GM23338 (cell line): ENCODE measurements at regions not wholly inside any gene's neighbourhood (a gene's known extent, or its start where the extent isn't known, plus 50 kb on each side); places are given as distances from the start of the nearest gene placed in this dataset.

Experiments
- ATAC-seq: fragments of 200-7000 bp; cut with Tn5 transposase; 3 replicates; pipeline ENCODE4 v1.9.1; 2020
- DNase-seq: peaks from one replicate; pipeline ENCODE4 v3.0.0-alpha.2; 2015; ENCODE audit warnings: low spot score
- H2AFZ ChIP-seq: fragments of 200-600 bp; sonication (generic); 2 replicates; pipeline ENCODE4 v1.8.0; 2016; ENCODE audit warnings: antibody characterized with exemption, mild to moderate bottlenecking, moderate library complexity
- H3F3A ChIP-seq: fragments of 200-600 bp; sonication (generic); replicated peaks from 2 replicates; pipeline ENCODE4 v1.8.0; 2017; ENCODE audit warnings: antibody characterized with exemption, mixed run types, low read depth
- H3K27ac ChIP-seq: fragments of 200-600 bp; sonication (generic); 2 replicates; pipeline ENCODE4 v1.6.1; 2016; ENCODE audit warnings: low read depth
- H3K27me3 ChIP-seq: fragments of 200-600 bp; sonication (generic); 2 replicates; pipeline ENCODE4 v1.8.0; 2016; ENCODE audit warnings: mild to moderate bottlenecking, mixed run types, moderate library complexity; ENCODE audit not compliant: insufficient read depth
- H3K36me3 ChIP-seq: fragments of 200-600 bp; sonication (generic); 2 replicates; pipeline ENCODE4 v1.8.0; 2016; ENCODE audit warnings: mild to moderate bottlenecking; ENCODE audit not compliant: insufficient read depth
- H3K4me1 ChIP-seq: fragments of 200-600 bp; sonication (generic); 2 replicates; pipeline ENCODE4 v1.8.0; 2016; ENCODE audit warnings: mild to moderate bottlenecking, moderate library complexity; ENCODE audit not compliant: insufficient read depth
- H3K4me2 ChIP-seq: fragments of 200-600 bp; sonication (generic); 2 replicates; pipeline ENCODE4 v1.7.1; 2017; ENCODE audit warnings: mixed run types
- H3K4me3 ChIP-seq: fragments of 200-600 bp; sonication (generic); 2 replicates; pipeline ENCODE4 v1.6.1; 2016; ENCODE audit warnings: mixed run types
- H3K79me2 ChIP-seq: fragments of 200-600 bp; sonication (generic); replicated peaks from 2 replicates; pipeline ENCODE4 v1.8.0; 2017; ENCODE audit warnings: mild to moderate bottlenecking; ENCODE audit not compliant: insufficient read depth
- H3K9me2 ChIP-seq: fragments of 200-600 bp; sonication (generic); 2 replicates; pipeline ENCODE4 v1.8.0; 2017; ENCODE audit not compliant: insufficient read depth
- H4K20me1 ChIP-seq: fragments of 200-600 bp; sonication (generic); replicated peaks from 2 replicates; pipeline ENCODE4 v1.8.0; 2017; ENCODE audit warnings: mild to moderate bottlenecking; ENCODE audit not compliant: insufficient read depth
- H3K27ac Mint-ChIP-seq: 2 replicates; pipeline ENCODE4 v1.8.0; 2020; ENCODE audit warnings: inconsistent platforms, mild to moderate bottlenecking, moderate library complexity, mixed read lengths
- H3K27me3 Mint-ChIP-seq: 3 replicates; pipeline ENCODE4 v1.8.0; 2022; ENCODE audit warnings: low read depth, mild to moderate bottlenecking, moderate library complexity, mixed read lengths, inconsistent platforms; ENCODE audit not compliant: insufficient read depth, poor library complexity
- H3K36me3 Mint-ChIP-seq: 3 replicates; pipeline ENCODE4 v1.8.0; 2021; ENCODE audit warnings: low read depth, mild to moderate bottlenecking, inconsistent platforms, moderate library complexity, mixed read lengths
- H3K4me1 Mint-ChIP-seq: 3 replicates; pipeline ENCODE4 v1.8.0; 2020; ENCODE audit warnings: mild to moderate bottlenecking, inconsistent platforms, mixed read lengths
- H3K4me3 Mint-ChIP-seq: 3 replicates; pipeline ENCODE4 v1.8.0; 2021; ENCODE audit warnings: moderate library complexity, mild to moderate bottlenecking, inconsistent platforms, mixed read lengths
- H3K9me3 Mint-ChIP-seq: 3 replicates; pipeline ENCODE4 v1.8.0; 2020; ENCODE audit warnings: moderate library complexity, mild to moderate bottlenecking, inconsistent platforms, mixed read lengths
- CREB1 ChIP-seq: fragments of 250-450 bp; sonication (Bioruptor Pico); IDR thresholded peaks from 2 replicates; pipeline ENCODE4 v1.5.0; 2020; ENCODE audit warnings: low read depth, mild to moderate bottlenecking, moderate library complexity
- EZH2 ChIP-seq: fragments of 200-600 bp; sonication (generic); IDR thresholded peaks from one replicate; pipeline ENCODE4 v1.8.0; 2017; ENCODE audit warnings: antibody characterized with exemption, mild to moderate bottlenecking, low read depth; ENCODE audit not compliant: unreplicated experiment
- EZH2phosphoT487 ChIP-seq: fragments of 200-600 bp; sonication (generic); IDR thresholded peaks from one replicate; pipeline ENCODE4 v1.8.1; 2018; ENCODE audit warnings: antibody characterized with exemption; ENCODE audit not compliant: unreplicated experiment
- JUNB ChIP-seq: IDR thresholded peaks from one replicate; pipeline ENCODE4 v1.6.1; 2016; ENCODE audit warnings: antibody characterized with exemption; ENCODE audit not compliant: unreplicated experiment
- NANOG ChIP-seq: IDR thresholded peaks from 2 replicates; pipeline ENCODE4 v1.6.1; 2016; ENCODE audit warnings: antibody characterized with exemption, borderline replicate concordance
- POLR2AphosphoS5 ChIP-seq: IDR thresholded peaks from 2 replicates; pipeline ENCODE4 v1.6.1; 2016; ENCODE audit warnings: antibody characterized with exemption, low read depth
- STAT1 ChIP-seq: IDR thresholded peaks from one replicate; pipeline ENCODE4 v1.6.1; 2016; ENCODE audit warnings: antibody characterized with exemption; ENCODE audit not compliant: unreplicated experiment
- ZNF114 ChIP-seq: fragments of 250-450 bp; sonication (Bioruptor Pico); IDR thresholded peaks from 2 replicates; pipeline ENCODE4 v1.5.0; 2020; ENCODE audit warnings: mild to moderate bottlenecking, moderate library complexity
- ZNF331 ChIP-seq: fragments of 250-450 bp; sonication (Bioruptor Pico); IDR thresholded peaks from 2 replicates; pipeline ENCODE4 v1.5.0; 2020; ENCODE audit warnings: low read depth, mild to moderate bottlenecking, moderate library complexity
- TF ChIP-seq, protein P1 (sequence below), 2 experiments: fragments of 200-600 bp in 1 of 2; sonication (generic) in 1 of 2; conservative IDR thresholded peaks; 2 replicates each; pipeline versions ENCODE4 v1.5.1 to v1.6.1; 2016 to 2017; ENCODE audit warnings: antibody characterized with exemption in 2 of 2, low read depth in 2 of 2, mild to moderate bottlenecking in 2 of 2, moderate library complexity in 1 of 2
- TF ChIP-seq, protein P2 (sequence below): fragments of 250-450 bp; sonication (Bioruptor Pico); IDR thresholded peaks from 2 replicates; pipeline ENCODE4 v1.5.0; 2020; ENCODE audit warnings: mild to moderate bottlenecking, moderate library complexity
- TF ChIP-seq, protein P3 (sequence below): IDR thresholded peaks from one replicate; pipeline ENCODE4 v1.6.1; 2018; ENCODE audit warnings: antibody characterized with exemption; ENCODE audit not compliant: unreplicated experiment
- TF ChIP-seq, protein P4 (sequence below): IDR thresholded peaks from 2 replicates; pipeline ENCODE4 v1.6.1; 2016; ENCODE audit warnings: antibody characterized with exemption

DNA sequence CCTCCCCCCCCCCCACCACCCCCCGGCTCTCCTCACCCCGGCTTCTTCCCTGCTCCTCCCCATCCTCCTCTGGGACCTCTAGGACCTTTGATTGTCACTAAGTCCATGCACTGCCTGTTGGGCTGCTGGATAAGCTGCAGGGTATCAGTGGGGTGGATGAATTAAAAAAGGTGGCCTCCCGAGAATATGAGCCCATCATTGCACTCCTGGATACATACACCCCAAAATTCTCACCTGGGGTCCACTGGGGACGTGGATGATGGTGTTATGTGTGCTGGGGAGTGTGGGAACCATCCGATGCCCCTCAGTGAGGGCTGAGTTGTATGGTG lies 88.8 kb downstream of the IRF8 start:
- ATAC-seq (no peak; the same call in 2 of the 3 replicates), DNase-seq (no peak)
- H3K79me2 ChIP-seq: no peaks in the 10 kb centered on the region
- H4K20me1 ChIP-seq: no peaks in the 10 kb centered on the region
- no peak overlapping the region for H3K4me3 ChIP-seq
- TF ChIP-seq, protein P1, sequence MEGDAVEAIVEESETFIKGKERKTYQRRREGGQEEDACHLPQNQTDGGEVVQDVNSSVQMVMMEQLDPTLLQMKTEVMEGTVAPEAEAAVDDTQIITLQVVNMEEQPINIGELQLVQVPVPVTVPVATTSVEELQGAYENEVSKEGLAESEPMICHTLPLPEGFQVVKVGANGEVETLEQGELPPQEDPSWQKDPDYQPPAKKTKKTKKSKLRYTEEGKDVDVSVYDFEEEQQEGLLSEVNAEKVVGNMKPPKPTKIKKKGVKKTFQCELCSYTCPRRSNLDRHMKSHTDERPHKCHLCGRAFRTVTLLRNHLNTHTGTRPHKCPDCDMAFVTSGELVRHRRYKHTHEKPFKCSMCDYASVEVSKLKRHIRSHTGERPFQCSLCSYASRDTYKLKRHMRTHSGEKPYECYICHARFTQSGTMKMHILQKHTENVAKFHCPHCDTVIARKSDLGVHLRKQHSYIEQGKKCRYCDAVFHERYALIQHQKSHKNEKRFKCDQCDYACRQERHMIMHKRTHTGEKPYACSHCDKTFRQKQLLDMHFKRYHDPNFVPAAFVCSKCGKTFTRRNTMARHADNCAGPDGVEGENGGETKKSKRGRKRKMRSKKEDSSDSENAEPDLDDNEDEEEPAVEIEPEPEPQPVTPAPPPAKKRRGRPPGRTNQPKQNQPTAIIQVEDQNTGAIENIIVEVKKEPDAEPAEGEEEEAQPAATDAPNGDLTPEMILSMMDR (conservative IDR thresholded peaks at IDR 0.05; ENCODE audit: low read depth in 2 of 2): no peak
- TF ChIP-seq STAT1 (no peak), POLR2AphosphoS5 (no peak), ZNF114 (CRISPR knock-in tag) (no peak), EZH2phosphoT487 (no peak), JUNB (no peak), NANOG (no peak), CREB1 (CRISPR knock-in tag) (no peak), EZH2 (no peak), ZNF331 (CRISPR knock-in tag) (no peak)
- TF ChIP-seq, protein P2, sequence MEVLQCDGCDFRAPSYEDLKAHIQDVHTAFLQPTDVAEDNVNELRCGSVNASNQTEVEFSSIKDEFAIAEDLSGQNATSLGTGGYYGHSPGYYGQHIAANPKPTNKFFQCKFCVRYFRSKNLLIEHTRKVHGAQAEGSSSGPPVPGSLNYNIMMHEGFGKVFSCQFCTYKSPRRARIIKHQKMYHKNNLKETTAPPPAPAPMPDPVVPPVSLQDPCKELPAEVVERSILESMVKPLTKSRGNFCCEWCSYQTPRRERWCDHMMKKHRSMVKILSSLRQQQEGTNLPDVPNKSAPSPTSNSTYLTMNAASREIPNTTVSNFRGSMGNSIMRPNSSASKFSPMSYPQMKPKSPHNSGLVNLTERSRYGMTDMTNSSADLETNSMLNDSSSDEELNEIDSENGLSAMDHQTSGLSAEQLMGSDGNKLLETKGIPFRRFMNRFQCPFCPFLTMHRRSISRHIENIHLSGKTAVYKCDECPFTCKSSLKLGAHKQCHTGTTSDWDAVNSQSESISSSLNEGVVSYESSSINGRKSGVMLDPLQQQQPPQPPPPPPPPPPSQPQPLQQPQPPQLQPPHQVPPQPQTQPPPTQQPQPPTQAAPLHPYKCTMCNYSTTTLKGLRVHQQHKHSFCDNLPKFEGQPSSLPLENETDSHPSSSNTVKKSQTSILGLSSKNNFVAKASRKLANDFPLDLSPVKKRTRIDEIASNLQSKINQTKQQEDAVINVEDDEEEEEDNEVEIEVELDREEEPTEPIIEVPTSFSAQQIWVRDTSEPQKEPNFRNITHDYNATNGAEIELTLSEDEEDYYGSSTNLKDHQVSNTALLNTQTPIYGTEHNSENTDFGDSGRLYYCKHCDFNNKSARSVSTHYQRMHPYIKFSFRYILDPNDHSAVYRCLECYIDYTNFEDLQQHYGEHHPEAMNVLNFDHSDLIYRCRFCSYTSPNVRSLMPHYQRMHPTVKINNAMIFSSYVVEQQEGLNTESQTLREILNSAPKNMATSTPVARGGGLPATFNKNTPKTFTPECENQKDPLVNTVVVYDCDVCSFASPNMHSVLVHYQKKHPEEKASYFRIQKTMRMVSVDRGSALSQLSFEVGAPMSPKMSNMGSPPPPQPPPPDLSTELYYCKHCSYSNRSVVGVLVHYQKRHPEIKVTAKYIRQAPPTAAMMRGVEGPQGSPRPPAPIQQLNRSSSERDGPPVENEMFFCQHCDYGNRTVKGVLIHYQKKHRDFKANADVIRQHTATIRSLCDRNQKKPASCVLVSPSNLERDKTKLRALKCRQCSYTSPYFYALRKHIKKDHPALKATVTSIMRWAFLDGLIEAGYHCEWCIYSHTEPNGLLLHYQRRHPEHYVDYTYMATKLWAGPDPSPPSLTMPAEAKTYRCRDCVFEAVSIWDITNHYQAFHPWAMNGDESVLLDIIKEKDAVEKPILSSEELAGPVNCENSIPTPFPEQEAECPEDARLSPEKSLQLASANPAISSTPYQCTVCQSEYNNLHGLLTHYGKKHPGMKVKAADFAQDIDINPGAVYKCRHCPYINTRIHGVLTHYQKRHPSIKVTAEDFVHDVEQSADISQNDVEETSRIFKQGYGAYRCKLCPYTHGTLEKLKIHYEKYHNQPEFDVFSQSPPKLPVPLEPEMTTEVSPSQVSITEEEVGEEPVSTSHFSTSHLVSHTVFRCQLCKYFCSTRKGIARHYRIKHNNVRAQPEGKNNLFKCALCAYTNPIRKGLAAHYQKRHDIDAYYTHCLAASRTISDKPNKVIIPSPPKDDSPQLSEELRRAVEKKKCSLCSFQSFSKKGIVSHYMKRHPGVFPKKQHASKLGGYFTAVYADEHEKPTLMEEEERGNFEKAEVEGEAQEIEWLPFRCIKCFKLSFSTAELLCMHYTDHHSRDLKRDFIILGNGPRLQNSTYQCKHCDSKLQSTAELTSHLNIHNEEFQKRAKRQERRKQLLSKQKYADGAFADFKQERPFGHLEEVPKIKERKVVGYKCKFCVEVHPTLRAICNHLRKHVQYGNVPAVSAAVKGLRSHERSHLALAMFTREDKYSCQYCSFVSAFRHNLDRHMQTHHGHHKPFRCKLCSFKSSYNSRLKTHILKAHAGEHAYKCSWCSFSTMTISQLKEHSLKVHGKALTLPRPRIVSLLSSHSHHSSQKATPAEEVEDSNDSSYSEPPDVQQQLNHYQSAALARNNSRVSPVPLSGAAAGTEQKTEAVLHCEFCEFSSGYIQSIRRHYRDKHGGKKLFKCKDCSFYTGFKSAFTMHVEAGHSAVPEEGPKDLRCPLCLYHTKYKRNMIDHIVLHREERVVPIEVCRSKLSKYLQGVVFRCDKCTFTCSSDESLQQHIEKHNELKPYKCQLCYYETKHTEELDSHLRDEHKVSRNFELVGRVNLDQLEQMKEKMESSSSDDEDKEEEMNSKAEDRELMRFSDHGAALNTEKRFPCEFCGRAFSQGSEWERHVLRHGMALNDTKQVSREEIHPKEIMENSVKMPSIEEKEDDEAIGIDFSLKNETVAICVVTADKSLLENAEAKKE: no peak
- TF ChIP-seq, protein P3, sequence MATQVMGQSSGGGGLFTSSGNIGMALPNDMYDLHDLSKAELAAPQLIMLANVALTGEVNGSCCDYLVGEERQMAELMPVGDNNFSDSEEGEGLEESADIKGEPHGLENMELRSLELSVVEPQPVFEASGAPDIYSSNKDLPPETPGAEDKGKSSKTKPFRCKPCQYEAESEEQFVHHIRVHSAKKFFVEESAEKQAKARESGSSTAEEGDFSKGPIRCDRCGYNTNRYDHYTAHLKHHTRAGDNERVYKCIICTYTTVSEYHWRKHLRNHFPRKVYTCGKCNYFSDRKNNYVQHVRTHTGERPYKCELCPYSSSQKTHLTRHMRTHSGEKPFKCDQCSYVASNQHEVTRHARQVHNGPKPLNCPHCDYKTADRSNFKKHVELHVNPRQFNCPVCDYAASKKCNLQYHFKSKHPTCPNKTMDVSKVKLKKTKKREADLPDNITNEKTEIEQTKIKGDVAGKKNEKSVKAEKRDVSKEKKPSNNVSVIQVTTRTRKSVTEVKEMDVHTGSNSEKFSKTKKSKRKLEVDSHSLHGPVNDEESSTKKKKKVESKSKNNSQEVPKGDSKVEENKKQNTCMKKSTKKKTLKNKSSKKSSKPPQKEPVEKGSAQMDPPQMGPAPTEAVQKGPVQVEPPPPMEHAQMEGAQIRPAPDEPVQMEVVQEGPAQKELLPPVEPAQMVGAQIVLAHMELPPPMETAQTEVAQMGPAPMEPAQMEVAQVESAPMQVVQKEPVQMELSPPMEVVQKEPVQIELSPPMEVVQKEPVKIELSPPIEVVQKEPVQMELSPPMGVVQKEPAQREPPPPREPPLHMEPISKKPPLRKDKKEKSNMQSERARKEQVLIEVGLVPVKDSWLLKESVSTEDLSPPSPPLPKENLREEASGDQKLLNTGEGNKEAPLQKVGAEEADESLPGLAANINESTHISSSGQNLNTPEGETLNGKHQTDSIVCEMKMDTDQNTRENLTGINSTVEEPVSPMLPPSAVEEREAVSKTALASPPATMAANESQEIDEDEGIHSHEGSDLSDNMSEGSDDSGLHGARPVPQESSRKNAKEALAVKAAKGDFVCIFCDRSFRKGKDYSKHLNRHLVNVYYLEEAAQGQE: no peak
- TF ChIP-seq, protein P4, sequence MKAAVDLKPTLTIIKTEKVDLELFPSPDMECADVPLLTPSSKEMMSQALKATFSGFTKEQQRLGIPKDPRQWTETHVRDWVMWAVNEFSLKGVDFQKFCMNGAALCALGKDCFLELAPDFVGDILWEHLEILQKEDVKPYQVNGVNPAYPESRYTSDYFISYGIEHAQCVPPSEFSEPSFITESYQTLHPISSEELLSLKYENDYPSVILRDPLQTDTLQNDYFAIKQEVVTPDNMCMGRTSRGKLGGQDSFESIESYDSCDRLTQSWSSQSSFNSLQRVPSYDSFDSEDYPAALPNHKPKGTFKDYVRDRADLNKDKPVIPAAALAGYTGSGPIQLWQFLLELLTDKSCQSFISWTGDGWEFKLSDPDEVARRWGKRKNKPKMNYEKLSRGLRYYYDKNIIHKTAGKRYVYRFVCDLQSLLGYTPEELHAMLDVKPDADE: no peak
- Mint-ChIP-seq H3K9me3 (no peaks in the 10 kb centered on the region), H3K4me1 (no peaks in the 10 kb centered on the region), H3K27me3 (peaks cover 3% of the 10 kb centered on the region), H3K27ac (no peak overlapping the region), H3K4me3 (no peak overlapping the region), H3K36me3 (no peaks in the 10 kb centered on the region)
- no peak overlapping the region for H2AFZ ChIP-seq
- no peak overlapping the region for H3K27ac ChIP-seq
- H3K4me2 ChIP-seq: no peak overlapping the region
- H3K4me1 ChIP-seq: no peaks in the 10 kb centered on the region
- no peaks in the 10 kb centered on the region for H3K9me2 ChIP-seq
- no peaks in the 10 kb centered on the region for H3F3A ChIP-seq
- H3K36me3 ChIP-seq: no peaks in the 10 kb centered on the region
- H3K27me3 ChIP-seq: no peaks in the 10 kb centered on the region
